ENCODE measurements at regions not wholly inside any gene's neighbourhood (a gene's known extent, or its start where the extent isn't known, plus 50 kb on each side); places are given as distances from the start of the nearest gene placed in this dataset.

DNA sequence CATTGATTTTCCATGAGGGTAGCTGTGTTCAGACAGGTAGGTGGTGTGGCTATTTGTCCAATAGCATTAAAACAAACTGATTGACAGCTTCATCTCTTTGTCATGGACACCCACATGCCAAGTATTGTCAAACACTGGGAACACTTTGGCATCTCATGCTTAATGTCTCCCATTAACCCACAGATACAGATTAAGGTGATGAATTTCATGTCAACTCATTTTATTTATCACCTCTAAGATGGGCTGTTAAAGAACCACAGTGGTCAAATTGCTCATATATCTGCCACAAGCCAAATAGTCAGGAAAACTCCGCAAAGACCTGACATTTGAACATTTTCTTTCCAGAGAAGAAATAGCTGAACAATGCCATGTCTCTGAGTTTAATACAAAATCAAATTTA, 139.1 kb upstream of the SPTLC3 start:
- TF ChIP-seq, protein P1, sequence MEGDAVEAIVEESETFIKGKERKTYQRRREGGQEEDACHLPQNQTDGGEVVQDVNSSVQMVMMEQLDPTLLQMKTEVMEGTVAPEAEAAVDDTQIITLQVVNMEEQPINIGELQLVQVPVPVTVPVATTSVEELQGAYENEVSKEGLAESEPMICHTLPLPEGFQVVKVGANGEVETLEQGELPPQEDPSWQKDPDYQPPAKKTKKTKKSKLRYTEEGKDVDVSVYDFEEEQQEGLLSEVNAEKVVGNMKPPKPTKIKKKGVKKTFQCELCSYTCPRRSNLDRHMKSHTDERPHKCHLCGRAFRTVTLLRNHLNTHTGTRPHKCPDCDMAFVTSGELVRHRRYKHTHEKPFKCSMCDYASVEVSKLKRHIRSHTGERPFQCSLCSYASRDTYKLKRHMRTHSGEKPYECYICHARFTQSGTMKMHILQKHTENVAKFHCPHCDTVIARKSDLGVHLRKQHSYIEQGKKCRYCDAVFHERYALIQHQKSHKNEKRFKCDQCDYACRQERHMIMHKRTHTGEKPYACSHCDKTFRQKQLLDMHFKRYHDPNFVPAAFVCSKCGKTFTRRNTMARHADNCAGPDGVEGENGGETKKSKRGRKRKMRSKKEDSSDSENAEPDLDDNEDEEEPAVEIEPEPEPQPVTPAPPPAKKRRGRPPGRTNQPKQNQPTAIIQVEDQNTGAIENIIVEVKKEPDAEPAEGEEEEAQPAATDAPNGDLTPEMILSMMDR (IDR thresholded peaks at IDR 0.05) = no peak
- TF ChIP-seq POLR2A (IDR thresholded peaks at IDR 0.05) = no peak
